Fibroblast of skin of scalp (primary cell): ENCODE measurements at regions not wholly inside any gene's neighbourhood (a gene's known extent, or its start where the extent isn't known, plus 50 kb on each side); places are given as distances from the start of the nearest gene placed in this dataset.
"Not testable (repeated sequence)": the region's sequence is repeated elsewhere in the genome, so short reads cannot be mapped to it uniquely, and the experiment has no call there.

ENCODE experiments used
- DNase-seq: peaks from one replicate; pipeline ENCODE4 v3.0.0-alpha.2; 2013

DNA sequence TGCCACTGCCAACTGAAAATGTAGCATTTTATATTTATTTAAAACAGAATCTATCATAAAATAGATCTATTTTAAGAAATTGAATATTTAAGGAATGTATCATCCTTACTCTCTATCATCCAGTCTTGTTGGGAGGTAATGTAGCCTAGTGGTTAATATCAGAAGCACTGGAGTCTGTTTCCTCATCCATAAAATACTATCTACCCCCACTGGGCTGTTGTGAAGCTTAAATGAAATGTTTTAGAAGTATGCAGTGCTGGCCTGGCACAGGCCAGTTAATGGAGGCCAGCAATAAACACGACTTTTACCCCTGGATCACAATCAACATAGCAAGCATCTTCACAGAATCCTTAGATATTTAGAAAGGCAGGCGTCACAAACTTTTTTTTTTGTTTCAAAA, 188.0 kb downstream of the CAND1 start:
- peak; percentile 32 for DNase-seq

DNA sequence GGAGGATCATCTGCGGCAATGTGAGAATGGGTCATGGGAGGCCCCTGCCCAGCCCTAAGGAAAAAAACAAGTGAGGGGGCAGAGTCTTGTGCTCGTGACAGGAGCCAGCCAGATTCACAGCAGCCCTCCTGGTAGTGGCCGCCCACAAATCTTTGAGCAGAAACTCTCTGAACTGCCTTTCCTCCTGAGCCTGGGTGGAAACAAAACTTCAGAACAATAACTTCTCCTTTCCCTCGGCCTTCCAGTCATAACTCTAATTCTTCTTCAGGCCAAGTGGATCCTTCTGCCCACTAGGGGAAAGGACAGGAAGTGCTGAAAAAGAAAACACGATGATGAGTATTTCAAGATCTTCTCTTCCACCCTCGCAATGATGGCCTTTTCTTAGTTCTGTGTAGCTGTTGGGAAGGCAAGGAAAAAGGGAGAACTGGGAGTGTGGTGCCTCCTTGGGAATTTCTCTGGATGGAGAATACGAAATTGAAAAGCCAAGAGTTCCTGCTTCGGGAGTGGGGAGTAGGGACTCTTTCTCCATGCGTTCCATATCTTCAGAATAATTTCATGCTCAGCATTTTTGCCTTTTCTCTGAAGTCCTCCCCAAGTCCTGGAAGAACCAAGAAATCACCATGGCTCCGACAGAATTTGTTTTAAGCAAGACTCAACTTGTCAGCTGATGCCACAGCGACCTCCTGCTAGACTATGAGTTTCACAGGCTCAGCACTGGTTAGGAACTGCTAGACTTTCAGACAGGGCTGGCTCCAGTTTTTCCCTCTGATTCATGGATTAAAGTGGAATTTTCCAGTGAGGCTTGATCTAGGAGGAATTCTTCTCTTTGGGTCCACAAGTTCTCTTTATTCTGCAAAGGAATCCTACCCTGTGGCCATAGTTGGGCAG, 188.9 kb downstream of the CAND1 start:
- DNase-seq: peak; percentile 28

DNA sequence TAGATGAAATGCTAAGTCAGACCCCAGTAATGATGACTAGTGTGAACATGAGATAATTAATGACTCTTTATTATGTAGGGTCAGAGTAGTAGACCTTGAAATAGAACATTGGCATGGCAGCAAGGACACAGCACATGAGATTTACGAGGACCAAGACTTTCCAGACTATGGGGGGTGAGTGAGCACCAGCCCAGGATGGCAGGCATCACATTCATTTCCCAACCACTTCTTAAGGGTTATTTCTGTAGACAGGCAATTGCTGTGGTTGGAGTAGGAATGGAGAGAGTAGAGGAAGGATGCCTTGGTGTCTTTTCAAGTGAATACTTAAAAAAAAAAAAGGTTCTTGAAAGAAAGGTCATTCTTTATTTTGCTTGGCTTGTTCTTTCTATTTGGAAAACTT, 189.4 kb upstream of the DYRK2 start:
- DNase-seq: no peak

DNA sequence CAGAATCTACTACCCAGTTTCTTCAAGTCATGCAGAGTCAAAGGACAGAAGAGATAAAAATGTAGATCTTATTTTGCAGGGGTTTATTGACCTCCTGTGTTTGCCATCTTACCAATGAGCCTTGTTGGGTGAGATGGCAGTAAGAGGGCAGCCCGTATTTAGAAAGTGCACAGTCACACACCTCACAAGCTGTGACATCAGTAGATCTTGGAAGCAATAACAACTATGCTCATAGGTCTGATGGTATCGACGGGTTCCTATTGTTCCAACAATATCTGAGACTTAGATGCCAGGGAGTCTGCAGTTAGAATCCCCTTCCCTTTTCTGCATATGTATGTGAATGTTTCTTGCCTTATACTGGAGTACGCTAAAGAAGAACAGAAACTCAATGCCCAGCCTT, 189.0 kb upstream of the DYRK2 start:
- DNase-seq: no peak

DNA sequence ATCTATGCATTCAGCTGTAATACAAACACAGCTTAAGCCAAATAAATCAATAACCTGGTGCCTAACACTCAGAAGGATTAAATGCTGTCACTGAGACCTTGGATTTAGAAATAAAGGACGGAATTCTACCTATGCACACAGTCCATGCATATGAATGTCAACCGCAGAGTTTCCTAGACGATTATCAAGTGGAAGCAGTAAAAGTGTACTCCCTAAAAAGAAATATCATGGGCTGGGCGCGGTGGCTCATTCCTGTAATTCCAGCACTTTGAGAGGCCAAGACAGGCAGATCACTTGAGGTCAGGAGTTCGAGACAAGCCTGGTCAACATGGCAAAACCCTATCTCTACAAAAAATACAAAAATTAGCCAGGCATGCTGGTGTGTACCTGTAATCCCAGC, 188.2 kb upstream of the DYRK2 start:
- DNase-seq: no peak

DNA sequence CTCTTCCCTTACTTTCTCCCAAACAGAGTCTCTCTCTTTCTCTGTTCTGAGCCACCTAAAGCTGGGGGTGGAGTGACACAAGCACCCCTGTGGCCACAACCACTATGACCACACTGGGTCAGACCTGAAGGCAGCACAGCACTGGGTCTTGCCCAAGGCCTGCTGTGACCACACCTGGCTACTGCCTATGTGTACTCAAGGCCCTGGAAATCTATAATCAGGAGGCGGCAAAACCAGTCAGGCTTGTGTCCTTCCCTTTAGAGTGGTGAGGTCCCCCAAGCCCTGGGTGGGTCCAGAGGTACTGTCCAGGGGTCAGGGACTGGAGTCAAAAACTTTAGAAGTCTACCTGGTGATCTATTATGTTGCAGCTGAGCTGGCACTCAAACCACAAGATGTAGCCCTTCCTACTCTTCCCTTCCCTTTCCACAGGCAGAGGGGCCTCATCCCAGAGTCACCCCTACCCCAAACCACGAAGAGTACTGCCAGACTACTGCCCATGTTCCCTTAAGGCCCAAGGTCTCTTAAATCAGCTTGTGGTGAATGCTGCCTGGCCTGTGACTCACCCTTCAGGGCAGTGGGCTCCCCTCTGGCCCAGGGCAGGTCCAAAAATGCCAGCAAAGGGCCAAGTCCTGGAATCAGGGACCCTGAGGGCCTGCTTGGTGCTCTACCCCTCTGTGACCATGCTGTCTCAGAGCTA, 179.8 kb upstream of the DYRK2 start:
- DNase-seq: no peak

DNA sequence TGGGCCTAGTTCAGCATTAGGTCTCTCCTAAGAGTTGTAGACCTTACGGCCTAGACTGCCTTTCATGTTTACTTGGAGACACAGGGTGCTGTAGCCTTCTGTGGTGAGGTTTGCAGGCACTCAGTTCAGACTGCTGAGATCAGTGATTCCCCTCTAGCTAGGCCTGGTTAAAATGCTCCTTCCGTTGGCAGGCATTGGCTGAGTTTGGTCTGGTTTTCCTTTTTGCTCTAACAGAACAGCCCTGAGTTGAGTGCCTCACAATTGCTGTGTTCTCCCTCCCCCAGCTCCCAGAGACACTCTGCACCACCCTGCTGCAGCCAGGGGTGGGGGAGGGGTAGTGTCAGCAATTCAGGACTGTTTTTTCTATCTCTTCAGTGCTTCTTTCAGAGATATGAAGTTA, 178.9 kb upstream of the DYRK2 start:
- DNase-seq: peak; percentile 21

DNA sequence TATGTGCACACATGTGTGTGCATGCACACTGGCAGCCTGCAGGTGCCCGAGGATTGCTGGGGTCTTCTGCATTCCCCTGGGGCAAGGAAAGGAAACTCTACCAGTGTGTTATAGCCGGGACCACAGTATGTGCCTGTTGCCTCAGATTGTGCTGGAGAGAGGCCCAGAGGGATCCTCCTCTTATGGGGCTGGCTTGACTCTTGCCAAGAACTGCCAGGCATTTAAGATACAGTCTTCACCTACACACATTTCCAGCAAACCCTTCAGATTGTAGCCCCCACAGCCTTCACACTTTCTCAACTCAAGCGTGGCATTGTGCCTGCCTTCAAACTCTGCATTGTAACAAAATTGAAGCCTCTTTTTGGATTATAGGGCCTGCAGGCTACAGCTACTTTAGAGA, 176.7 kb upstream of the DYRK2 start:
- DNase-seq: no peak

DNA sequence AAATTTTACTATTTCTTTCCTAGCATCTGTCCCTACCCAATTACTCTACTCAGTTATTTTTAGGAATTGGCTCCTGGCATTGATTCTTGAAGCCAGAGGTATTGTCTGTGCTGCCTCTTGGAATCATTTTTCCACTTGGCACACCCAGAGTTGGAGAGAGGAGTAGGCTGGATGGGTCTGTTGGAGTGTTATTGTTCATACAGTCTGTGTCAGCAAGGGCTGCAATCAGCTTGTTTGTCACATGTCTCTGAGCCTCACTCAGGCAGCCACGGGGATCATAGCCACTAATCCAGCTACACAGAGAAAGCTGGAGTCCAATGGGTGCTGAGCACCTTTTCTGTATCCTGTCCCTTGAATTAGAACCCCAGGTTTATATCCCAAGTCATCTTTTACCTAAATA, 176.0 kb upstream of the DYRK2 start:
- no peak for DNase-seq

DNA sequence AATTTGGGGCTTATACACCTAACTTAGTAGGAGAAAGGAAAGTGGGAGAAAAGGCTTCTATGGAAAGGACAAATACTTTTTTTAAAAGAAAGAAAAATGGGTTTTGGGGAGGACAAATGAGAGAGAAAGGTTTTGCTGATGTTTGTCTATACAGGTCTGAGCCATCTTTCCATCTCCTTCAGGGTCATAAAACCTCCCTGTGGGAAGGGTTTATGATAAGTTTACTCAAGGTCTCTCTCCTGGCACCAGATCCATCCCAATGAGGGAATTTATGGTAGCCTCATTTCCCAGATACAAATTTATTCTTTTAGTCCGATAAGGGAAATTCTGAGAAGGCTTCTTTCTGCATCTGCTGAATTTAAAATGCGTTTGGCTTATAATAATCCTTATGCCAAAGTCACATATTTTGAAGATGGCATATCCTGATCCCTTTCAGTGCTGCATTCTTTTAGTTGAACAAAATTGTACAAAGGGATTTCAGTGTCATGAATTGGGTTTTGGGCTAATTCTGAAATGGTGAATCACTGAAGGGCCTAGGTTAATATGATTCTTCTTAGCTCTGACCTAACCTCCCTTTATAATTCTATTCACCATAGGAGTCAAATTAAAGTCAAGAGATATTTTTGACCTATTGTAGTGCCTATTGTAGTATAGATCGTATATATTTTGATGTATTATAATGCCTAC, 173.5 kb upstream of the DYRK2 start:
- DNase-seq: peak; percentile 38

DNA sequence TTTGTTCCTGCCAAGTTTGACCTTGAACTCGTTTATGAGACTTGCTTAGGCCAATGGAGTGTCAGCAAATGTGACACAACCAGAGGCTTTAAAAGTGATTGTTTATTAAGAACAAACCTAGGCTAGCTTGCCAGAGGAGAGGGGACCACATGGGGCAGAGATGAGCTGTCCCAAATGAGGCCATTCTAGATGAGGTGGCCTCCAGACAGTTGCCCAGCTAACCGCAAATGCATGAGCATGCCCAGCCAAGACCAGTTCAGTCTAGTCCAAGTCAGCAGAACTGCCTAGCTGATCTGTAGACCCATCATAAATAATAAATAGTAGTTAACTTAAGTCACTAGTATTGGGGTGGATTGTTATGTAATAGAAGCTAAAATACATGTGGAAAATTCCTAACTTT, 172.8 kb upstream of the DYRK2 start:
- no peak for DNase-seq

DNA sequence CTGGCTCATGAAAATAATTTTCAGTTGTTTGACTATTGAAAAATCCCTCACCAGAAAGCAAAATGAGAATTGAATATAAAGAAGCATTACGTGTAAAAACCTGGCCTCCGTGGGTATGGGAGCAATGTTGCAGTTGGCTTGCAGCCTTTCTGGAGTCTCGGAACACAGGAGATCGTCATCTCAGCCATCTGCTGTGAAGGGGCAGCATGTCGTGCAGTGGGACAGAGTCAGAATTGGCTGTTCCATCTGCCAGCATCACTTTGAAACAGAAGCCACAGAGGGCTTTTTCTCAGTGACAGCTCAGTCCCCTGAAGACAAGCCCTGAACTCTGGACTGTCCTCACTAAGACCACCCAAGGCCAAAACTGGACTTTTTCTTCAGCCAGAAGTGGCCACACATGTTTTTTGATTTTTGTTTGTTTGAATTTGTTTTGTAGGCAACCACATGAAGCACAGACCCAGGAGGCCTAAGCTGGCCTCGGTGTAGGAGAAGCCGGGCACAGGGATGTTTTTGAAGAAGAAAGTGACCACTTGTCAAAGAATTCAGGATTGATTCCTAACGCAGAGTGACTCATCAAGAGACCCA, 170.8 kb upstream of the DYRK2 start:
- DNase-seq: no peak

DNA sequence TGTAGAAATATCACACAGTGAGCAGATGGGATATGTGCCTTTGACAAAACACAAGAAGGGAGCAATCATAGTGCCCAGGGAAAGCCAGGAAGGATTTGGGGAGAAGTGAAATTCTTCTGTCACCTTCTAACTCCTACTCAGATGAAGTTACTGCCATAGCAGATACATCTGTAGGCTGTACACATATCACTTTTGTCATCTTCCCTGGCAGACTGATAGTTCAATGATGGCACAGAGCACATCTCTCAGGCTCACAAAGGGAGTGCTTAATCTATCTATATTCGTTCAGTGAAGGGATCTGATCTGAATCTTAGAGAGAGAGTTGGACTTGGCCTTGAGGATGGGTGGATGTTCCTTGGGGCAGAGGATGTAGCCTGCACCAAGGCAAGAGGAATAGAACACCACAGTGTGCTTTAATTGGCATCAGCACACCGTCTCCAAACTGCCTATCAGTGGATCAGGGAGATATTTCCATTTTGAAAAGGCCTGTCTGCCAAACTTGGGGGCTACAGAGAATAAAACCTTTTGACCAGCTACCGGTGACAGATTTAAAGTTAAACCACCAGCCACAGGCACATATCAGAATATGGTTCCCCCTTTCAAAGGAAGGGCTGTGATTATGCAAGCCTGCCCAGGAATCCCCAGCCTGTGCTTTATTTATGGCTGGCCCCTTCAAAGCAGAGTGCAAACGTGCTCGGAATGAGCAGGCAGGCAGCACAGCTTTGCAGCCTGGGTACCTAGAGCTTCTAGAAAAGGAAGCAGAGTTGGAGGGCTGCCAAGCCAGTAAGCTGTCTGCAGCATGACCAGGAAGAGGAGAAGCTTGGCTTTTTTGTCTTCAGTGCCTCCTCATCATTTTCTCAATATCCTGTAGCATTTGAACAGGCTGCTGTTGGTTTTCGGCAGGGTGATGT, 165.5 kb upstream of the DYRK2 start:
- peak; percentile 70 for DNase-seq

DNA sequence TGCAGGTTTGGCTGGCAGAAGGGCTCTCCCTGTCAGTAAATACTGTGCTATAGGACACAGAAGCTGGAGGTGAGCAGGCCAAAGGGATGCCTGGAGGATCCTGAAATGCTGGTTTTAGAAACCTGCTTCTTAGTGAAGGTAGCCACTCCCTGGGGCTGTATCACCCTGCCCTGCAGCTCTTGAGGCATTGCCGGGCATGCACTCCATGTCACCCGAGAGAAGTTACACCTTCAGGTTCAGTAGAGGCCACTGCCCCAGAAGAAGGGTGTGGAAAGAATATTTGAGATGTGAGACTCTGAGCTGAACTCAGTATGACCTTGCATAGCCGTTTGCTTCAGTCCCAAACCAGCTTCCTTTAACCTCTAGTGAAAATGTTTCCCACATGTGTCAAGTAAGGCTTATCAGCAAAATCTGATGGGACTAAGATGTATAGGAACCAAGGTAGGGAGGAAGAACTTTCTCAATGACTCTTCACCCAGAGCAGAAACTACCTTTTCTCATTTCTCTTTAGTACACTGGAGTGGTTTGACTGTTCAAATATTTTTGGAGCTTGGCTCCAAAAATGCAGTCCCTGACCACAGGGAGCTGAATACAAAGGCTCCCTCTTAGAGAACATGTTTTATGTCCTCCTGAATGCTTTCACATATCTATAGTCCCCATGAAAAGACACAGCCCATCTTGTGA, 164.5 kb upstream of the DYRK2 start:
- no peak for DNase-seq

DNA sequence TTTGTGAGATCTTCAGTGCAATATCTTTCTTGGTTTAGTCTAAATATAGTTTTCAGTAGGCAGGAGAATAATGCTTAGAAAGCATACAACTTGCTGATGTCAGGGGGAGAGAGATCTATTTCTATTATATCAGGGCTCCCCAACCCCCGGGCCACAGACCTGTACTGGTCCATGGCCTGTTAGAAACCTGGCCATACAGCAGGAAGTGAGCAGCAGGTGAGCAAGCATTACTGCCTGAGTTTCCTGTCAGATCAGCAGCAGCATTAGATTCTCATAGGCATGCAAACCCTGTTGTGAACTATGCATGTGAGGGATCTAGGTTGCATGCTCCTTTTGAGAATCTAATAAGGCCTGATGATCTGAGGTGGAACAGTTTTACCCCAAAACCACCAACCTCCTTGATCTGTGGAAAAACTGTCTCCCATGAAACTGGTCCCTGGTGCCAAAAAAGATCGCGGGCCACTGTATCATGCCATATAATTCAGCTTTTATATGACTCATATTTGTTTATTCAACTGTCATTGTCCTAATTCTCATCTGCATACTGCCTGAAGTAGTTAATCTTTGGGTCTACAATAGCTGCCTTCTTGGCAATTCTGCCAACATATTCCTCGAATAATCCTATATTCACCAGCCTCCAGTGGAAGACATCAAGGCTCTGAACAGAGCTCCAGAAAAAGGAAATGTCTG, 163.6 kb upstream of the DYRK2 start:
- DNase-seq: no peak

DNA sequence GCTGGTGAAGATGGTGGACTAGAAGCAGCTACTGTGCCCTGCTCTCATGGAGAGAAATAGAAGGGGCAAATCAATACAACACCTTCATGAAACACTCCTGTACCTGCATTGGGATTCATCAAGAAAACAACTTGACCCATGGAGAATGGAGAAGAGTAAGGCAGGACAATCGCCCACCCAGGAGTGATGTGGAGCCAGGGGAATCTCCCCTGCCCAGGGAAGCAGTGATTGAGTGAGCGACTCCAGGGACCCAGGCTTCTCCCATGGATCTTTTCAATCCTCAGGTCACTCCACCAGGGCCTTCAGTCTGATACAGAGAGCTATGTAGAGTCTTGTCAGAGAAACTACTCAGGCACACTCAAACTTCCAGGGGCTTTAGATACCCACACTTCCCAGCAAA, 161.9 kb upstream of the DYRK2 start:
- DNase-seq: no peak

DNA sequence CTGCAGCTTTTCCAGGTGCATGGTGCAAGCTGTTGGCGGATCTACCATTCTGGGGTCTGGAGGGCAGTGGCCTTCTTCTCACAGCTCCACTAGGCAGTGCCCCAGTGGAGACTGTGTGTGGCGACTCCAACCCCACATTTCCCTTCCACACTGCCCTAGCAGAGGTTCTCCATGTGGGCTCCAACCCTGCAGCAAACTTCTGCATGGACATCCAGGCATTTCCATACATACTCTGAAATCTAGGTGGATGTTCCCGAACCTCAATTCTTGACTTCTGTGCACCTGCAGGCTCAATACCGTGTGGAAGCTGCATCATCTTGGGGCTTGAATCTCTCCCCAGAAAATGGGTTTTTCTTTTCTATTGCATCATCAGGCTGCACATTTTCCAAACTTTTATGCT, 160.2 kb upstream of the DYRK2 start:
- DNase-seq: not testable (repeated sequence)

DNA sequence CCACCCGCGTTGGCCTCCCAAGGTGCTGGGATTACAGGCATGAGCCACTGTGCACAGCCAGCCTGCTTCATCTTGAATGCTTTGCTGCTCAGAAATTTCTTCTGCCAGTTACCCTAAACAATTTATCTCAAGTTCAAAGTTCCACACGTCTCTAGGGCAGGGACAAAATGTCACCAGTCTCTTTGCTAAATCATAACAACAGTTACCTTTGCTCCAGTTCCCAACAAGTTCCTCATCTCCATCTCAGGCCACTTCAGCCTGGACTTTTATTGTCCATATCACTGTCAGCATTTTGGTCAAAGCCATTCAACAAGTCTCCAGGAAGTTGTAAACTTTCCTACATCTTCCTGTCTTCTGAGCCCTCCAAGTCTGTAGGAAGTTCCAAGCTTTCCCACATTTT, 159.5 kb upstream of the DYRK2 start:
- no peak for DNase-seq

DNA sequence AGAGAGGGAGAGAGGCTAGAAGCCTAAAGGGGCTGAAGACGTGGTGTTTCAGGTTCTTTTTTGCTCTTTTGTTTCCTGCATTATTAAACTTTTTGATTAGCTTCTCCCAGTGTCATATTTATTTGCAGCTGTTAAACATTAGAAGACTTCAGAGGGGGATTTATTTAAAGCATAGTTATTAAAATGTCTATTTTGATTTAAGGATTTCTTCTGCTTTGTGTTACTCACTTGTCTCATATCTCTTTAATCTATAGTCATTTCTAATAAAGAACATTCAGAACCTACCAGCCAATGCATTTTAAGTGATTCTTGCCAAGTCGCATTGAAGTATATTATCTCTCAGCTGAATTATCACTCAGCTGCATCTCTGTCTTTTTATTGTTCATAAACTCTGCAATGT, 152.0 kb upstream of the DYRK2 start:
- DNase-seq: no peak

DNA sequence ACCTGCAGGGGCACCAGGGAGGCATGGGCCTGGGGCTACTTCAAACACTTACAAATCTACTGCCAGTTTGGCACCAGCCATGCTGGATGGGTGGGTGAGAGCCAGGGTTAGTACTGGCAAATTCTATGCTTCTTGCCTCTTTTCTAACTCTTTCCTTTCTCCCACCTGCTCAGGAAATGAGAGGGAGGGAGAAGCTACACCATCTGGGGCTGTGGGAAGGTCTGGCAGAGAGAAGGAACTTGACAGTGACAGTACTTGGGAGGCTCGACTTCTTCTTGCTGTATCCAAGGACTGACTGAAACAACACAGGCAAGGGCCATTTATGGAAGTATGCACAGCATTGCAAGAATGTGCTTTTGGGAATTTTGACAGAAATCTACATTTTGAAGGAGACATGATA, 149.6 kb upstream of the DYRK2 start:
- DNase-seq: peak; percentile 11

DNA sequence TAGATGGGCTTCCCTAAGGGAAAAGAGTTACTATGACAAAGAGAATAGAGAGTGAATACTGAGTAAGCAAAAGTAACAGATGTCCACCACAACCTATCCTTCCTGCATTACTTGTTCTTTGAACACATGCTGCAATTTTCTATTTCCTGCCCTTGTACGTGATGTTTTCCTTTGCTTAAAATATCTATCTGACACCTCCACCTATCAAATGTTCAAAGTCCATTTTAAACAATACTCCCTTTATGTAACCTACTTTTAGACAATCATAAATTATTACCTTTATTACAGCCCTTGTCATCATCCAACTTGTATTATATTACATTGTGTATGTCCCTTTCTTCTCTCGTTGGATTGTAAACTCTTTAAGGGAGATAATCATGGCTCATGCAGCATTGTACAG, 147.2 kb upstream of the DYRK2 start:
- DNase-seq: no peak
